Loucy (cell line): ENCODE measurements at regions not wholly inside any gene's neighbourhood (a gene's known extent, or its start where the extent isn't known, plus 50 kb on each side); places are given as distances from the start of the nearest gene placed in this dataset.

Experiments used
- H2AFZ ChIP-seq: fragments of 200-600 bp; sonication (generic); 2 replicates; pipeline ENCODE4 v1.6.0; 2016; ENCODE audit warnings: antibody characterized with exemption, mild to moderate bottlenecking, low read length, moderate library complexity
- H3F3A ChIP-seq: fragments of 200-600 bp; 2 replicates; pipeline ENCODE4 v1.6.0; 2016; ENCODE audit warnings: antibody characterized with exemption, low read depth, mild to moderate bottlenecking
- H3K27me3 ChIP-seq: fragments of 200-600 bp; sonication (generic); 2 replicates; pipeline ENCODE4 v1.6.1; 2014; ENCODE audit warnings: low read length, mild to moderate bottlenecking; ENCODE audit not compliant: insufficient read depth, poor library complexity, severe bottlenecking
- H3K36me3 ChIP-seq: fragments of 200-600 bp; sonication (generic); 2 replicates; pipeline ENCODE4 v1.6.1; 2016; ENCODE audit warnings: low read length; ENCODE audit not compliant: insufficient read depth
- H3K4me1 ChIP-seq: fragments of 200-600 bp; sonication (generic); 2 replicates; pipeline ENCODE4 v1.5.1; 2014; ENCODE audit warnings: low read length, mild to moderate bottlenecking; ENCODE audit not compliant: insufficient read depth, poor library complexity, severe bottlenecking
- H3K4me2 ChIP-seq: fragments of 200-600 bp; sonication (generic); 2 replicates; pipeline ENCODE4 v1.6.0; 2014; ENCODE audit warnings: antibody characterized with exemption, low read length, low read depth, mild to moderate bottlenecking; ENCODE audit not compliant: poor library complexity, severe bottlenecking
- H3K4me3 ChIP-seq: fragments of 200-600 bp; sonication (generic); 2 replicates; pipeline ENCODE4 v1.5.1; 2014; ENCODE audit warnings: low read length, mild to moderate bottlenecking, mixed read lengths; ENCODE audit not compliant: poor library complexity, severe bottlenecking
- H3K79me2 ChIP-seq: fragments of 200-600 bp; sonication (generic); 2 replicates; pipeline ENCODE4 v1.6.1; 2014; ENCODE audit warnings: low read length; ENCODE audit not compliant: insufficient read depth
- H3K9ac ChIP-seq: fragments of 200-600 bp; sonication (generic); 2 replicates; pipeline ENCODE4 v1.6.0; 2014; ENCODE audit warnings: mild to moderate bottlenecking, low read depth, low read length, moderate library complexity; ENCODE audit not compliant: poor library complexity, severe bottlenecking
- H3K9me2 ChIP-seq: fragments of 200-600 bp; sonication (generic); replicated peaks from 2 replicates; pipeline ENCODE4 v1.6.1; 2016; ENCODE audit warnings: low read depth, low read length, mixed read lengths
- H3K9me3 ChIP-seq: fragments of 200-600 bp; sonication (generic); 2 replicates; pipeline ENCODE4 v1.6.1; 2014; ENCODE audit warnings: mild to moderate bottlenecking, antibody characterized with exemption, low read length, low read depth; ENCODE audit not compliant: insufficient read depth
- H4K20me1 ChIP-seq: fragments of 200-600 bp; sonication (generic); 2 replicates; pipeline ENCODE4 v1.6.0; 2014; ENCODE audit warnings: antibody characterized with exemption, low read length, mild to moderate bottlenecking; ENCODE audit not compliant: insufficient read depth, poor library complexity, severe bottlenecking
- CTCF ChIP-seq: fragments of 200-600 bp; sonication (generic); conservative IDR thresholded peaks from 2 replicates; pipeline ENCODE4 v1.5.1; 2014; ENCODE audit warnings: mild to moderate bottlenecking, antibody characterized with exemption, low read length
- EZH2phosphoT487 ChIP-seq: fragments of 200-600 bp; IDR thresholded peaks from 2 replicates; pipeline ENCODE4 v1.6.1; 2018; ENCODE audit warnings: antibody characterized with exemption, mild to moderate bottlenecking, moderate library complexity, borderline replicate concordance

GRCh38 chr9:1285526-1285925 is 235.4 kb downstream of the DMRT2 start:
- H3K4me1 ChIP-seq = no peaks in the 10 kb centered on the region
- no peaks in the 10 kb centered on the region for H3K36me3 ChIP-seq
- H4K20me1 ChIP-seq = no peaks in the 10 kb centered on the region
- H3K9me2 ChIP-seq = no peaks in the 10 kb centered on the region
- TF ChIP-seq EZH2phosphoT487 (no peak), CTCF (no peak)
- no peaks in the 10 kb centered on the region for H3F3A ChIP-seq
- no peak overlapping the region for H2AFZ ChIP-seq
- no peak overlapping the region for H3K4me2 ChIP-seq
- H3K79me2 ChIP-seq = no peaks in the 10 kb centered on the region
- no peak overlapping the region for H3K4me3 ChIP-seq
- H3K27me3 ChIP-seq = no peaks in the 10 kb centered on the region
- no peak overlapping the region for H3K9ac ChIP-seq
- no peaks in the 10 kb centered on the region for H3K9me3 ChIP-seq

- H3K9ac ChIP-seq = no peak overlapping the region
- H3K36me3 ChIP-seq = no peaks in the 10 kb centered on the region
- TF ChIP-seq EZH2phosphoT487 (no peak), CTCF (no peak)
- H3K9me3 ChIP-seq = no peaks in the 10 kb centered on the region
- H3K4me2 ChIP-seq = no peak overlapping the region
- H3K79me2 ChIP-seq = no peaks in the 10 kb centered on the region
- H3K4me1 ChIP-seq = no peaks in the 10 kb centered on the region
- H2AFZ ChIP-seq = no peak overlapping the region
- no peaks in the 10 kb centered on the region for H3K27me3 ChIP-seq
- H3F3A ChIP-seq = no peaks in the 10 kb centered on the region
- no peaks in the 10 kb centered on the region for H4K20me1 ChIP-seq
- H3K9me2 ChIP-seq = no peaks in the 10 kb centered on the region
- H3K4me3 ChIP-seq = no peak overlapping the region
Measured at GRCh38 chr9:1292384-1292783, 242.2 kb downstream of the DMRT2 start.

- Histone ChIP-seq H3K4me2 (no peak overlapping the region), H3K4me3 (no peak overlapping the region), H3K9me2 (no peaks in the 10 kb centered on the region), H4K20me1 (no peaks in the 10 kb centered on the region), H3K79me2 (no peaks in the 10 kb centered on the region), H2AFZ (no peak overlapping the region), H3K36me3 (no peaks in the 10 kb centered on the region), H3K9ac (no peak overlapping the region), H3K4me1 (no peaks in the 10 kb centered on the region), H3K9me3 (no peaks in the 10 kb centered on the region), H3K27me3 (no peaks in the 10 kb centered on the region), H3F3A (no peaks in the 10 kb centered on the region)
- TF ChIP-seq CTCF = no peak
- TF ChIP-seq EZH2phosphoT487 = no peak
Measured at GRCh38 chr9:1294641-1295258, 244.6 kb downstream of the DMRT2 start.
